Neural cell (in vitro differentiated cells): ENCODE measurements at regions not wholly inside any gene's neighbourhood (a gene's known extent, or its start where the extent isn't known, plus 50 kb on each side); places are given as distances from the start of the nearest gene placed in this dataset.

Source experiments
- H2AFZ ChIP-seq: fragments of 200-600, 300-800 bp; sonication (generic), shearing (Covaris generic); 2 replicates; pipeline ENCODE4 v1.6.0; 2014; ENCODE audit warnings: low read depth, mild to moderate bottlenecking, antibody characterized with exemption, low read length, moderate library complexity
- H3F3A ChIP-seq: fragments of 200-600 bp; shearing (Covaris generic); 2 replicates; pipeline ENCODE4 v1.6.1; 2016; ENCODE audit warnings: mild to moderate bottlenecking, moderate library complexity, mixed read lengths, antibody characterized with exemption, low read length; ENCODE audit not compliant: insufficient read depth, poor library complexity, severe bottlenecking
- H3K27ac ChIP-seq: fragments of 200-600, 300-800 bp; sonication (generic), shearing (Covaris generic); 2 replicates; pipeline ENCODE4 v1.5.1; 2014; ENCODE audit warnings: mild to moderate bottlenecking, low read length, moderate library complexity
- H3K27me3 ChIP-seq: fragments of 300-800, 200-600 bp; sonication (generic), shearing (Covaris generic); 2 replicates; pipeline ENCODE4 v1.6.0; 2014; ENCODE audit warnings: mild to moderate bottlenecking, low read depth, low read length, moderate library complexity; ENCODE audit not compliant: insufficient read depth
- H3K36me3 ChIP-seq: fragments of 300-800, 200-600 bp; sonication (generic), shearing (Covaris generic); 2 replicates; pipeline ENCODE4 v1.5.1; 2014; ENCODE audit warnings: mild to moderate bottlenecking, antibody characterized with exemption, low read length, moderate library complexity; ENCODE audit not compliant: insufficient read depth
- H3K4me2 ChIP-seq: fragments of 300-800, 200-600 bp; sonication (generic), shearing (Covaris generic); 2 replicates; pipeline ENCODE4 v1.6.0; 2014; ENCODE audit warnings: mild to moderate bottlenecking, low read length
- H3K4me3 ChIP-seq: fragments of 300-800, 200-600 bp; sonication (generic), shearing (Covaris generic); 2 replicates; pipeline ENCODE4 v1.5.1; 2014; ENCODE audit warnings: mild to moderate bottlenecking, low read length, moderate library complexity
- H3K79me2 ChIP-seq: fragments of 200-600 bp; shearing (Covaris generic); replicated peaks from 2 replicates; pipeline ENCODE4 v1.6.0; 2014; ENCODE audit warnings: mild to moderate bottlenecking, low read length, moderate library complexity; ENCODE audit not compliant: insufficient read depth
- H3K9ac ChIP-seq: fragments of 300-800, 200-600 bp; sonication (generic), shearing (Covaris generic); 2 replicates; pipeline ENCODE4 v1.6.1; 2016; ENCODE audit warnings: mild to moderate bottlenecking, low read length, mixed read lengths
- H3K9me2 ChIP-seq: fragments of 200-600 bp; shearing (Covaris generic); 2 replicates; pipeline ENCODE4 v1.6.1; 2016; ENCODE audit warnings: mild to moderate bottlenecking, low read length, mixed read lengths; ENCODE audit not compliant: insufficient read depth
- H3K9me3 ChIP-seq: fragments of 200-600, 300-800 bp; sonication (generic), shearing (Covaris generic); 2 replicates; pipeline ENCODE4 v1.6.1; 2016; ENCODE audit warnings: mild to moderate bottlenecking, mixed run types, low read length, moderate library complexity, mixed read lengths
- H4K20me1 ChIP-seq: fragments of 200-600 bp; shearing (Covaris generic); 2 replicates; pipeline ENCODE4 v1.6.1; 2016; ENCODE audit warnings: mild to moderate bottlenecking, mixed run types; ENCODE audit not compliant: insufficient read depth
- CTCF ChIP-seq: fragments of 450-650 bp; IDR thresholded peaks from 2 replicates; pipeline ENCODE4 v1.5.1; 2014; ENCODE audit warnings: antibody characterized with exemption, mild to moderate bottlenecking, moderate library complexity; ENCODE audit not compliant: poor library complexity, severe bottlenecking
- EP300 ChIP-seq: fragments of 450-650 bp; conservative IDR thresholded peaks from 2 replicates; pipeline ENCODE4 v1.6.1; 2014; ENCODE audit warnings: antibody characterized with exemption, mild to moderate bottlenecking, moderate library complexity; ENCODE audit not compliant: poor library complexity, severe bottlenecking
- EZH2 ChIP-seq: fragments of 200-600, 300-800 bp; shearing (Covaris generic), sonication (generic); IDR thresholded peaks from 2 replicates; pipeline ENCODE4 v1.6.1; 2014; ENCODE audit warnings: antibody characterized with exemption, low read length, borderline replicate concordance, mild to moderate bottlenecking; ENCODE audit not compliant: insufficient read depth, poor library complexity, severe bottlenecking
- MXI1 ChIP-seq: fragments of 450-650 bp; conservative IDR thresholded peaks from 2 replicates; pipeline ENCODE4 v1.6.1; 2014; ENCODE audit warnings: antibody characterized with exemption, mild to moderate bottlenecking; ENCODE audit not compliant: poor library complexity, severe bottlenecking
- POLR2AphosphoS5 ChIP-seq: IDR thresholded peaks from 2 replicates; pipeline ENCODE4 v1.6.1; 2012
- RAD21 ChIP-seq: fragments of 450-650 bp; conservative IDR thresholded peaks from 2 replicates; pipeline ENCODE4 v1.6.1; 2014; ENCODE audit warnings: antibody characterized with exemption, mild to moderate bottlenecking, moderate library complexity
- SMC3 ChIP-seq: fragments of 450-650 bp; conservative IDR thresholded peaks from 2 replicates; pipeline ENCODE4 v1.6.1; 2014; ENCODE audit warnings: antibody characterized with exemption, mild to moderate bottlenecking, moderate library complexity; ENCODE audit not compliant: poor library complexity
- TAF1 ChIP-seq: IDR thresholded peaks from 2 replicates; pipeline ENCODE4 v1.6.1; 2012; ENCODE audit warnings: low read depth
- TF ChIP-seq, protein P1 (sequence below): IDR thresholded peaks from 2 replicates; pipeline ENCODE4 v1.6.1; 2012; ENCODE audit warnings: borderline replicate concordance

GRCh38 chr2:48175656-48176055 lies 138.8 kb upstream of the FOXN2 start:
- Histone ChIP-seq H2AFZ (no peak overlapping the region), H3K9me2 (no peaks in the 10 kb centered on the region), H3F3A (no peaks in the 10 kb centered on the region), H3K36me3 (no peaks in the 10 kb centered on the region), H3K4me3 (no peak overlapping the region), H3K27ac (no peak overlapping the region), H3K4me2 (no peak overlapping the region), H3K27me3 (no peaks in the 10 kb centered on the region), H3K9me3 (no peaks in the 10 kb centered on the region), H3K9ac (no peak overlapping the region), H4K20me1 (no peaks in the 10 kb centered on the region), H3K79me2 (no peaks in the 10 kb centered on the region)
- TF ChIP-seq, protein P1, sequence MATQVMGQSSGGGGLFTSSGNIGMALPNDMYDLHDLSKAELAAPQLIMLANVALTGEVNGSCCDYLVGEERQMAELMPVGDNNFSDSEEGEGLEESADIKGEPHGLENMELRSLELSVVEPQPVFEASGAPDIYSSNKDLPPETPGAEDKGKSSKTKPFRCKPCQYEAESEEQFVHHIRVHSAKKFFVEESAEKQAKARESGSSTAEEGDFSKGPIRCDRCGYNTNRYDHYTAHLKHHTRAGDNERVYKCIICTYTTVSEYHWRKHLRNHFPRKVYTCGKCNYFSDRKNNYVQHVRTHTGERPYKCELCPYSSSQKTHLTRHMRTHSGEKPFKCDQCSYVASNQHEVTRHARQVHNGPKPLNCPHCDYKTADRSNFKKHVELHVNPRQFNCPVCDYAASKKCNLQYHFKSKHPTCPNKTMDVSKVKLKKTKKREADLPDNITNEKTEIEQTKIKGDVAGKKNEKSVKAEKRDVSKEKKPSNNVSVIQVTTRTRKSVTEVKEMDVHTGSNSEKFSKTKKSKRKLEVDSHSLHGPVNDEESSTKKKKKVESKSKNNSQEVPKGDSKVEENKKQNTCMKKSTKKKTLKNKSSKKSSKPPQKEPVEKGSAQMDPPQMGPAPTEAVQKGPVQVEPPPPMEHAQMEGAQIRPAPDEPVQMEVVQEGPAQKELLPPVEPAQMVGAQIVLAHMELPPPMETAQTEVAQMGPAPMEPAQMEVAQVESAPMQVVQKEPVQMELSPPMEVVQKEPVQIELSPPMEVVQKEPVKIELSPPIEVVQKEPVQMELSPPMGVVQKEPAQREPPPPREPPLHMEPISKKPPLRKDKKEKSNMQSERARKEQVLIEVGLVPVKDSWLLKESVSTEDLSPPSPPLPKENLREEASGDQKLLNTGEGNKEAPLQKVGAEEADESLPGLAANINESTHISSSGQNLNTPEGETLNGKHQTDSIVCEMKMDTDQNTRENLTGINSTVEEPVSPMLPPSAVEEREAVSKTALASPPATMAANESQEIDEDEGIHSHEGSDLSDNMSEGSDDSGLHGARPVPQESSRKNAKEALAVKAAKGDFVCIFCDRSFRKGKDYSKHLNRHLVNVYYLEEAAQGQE, result no peak
- TF ChIP-seq CTCF (no peak), MXI1 (no peak), RAD21 (no peak), SMC3 (no peak), TAF1 (no peak), EZH2 (no peak), EP300 (no peak), POLR2AphosphoS5 (no peak)

- Histone ChIP-seq H3K4me2 (no peak overlapping the region), H3F3A (no peaks in the 10 kb centered on the region), H3K36me3 (no peaks in the 10 kb centered on the region), H2AFZ (no peak overlapping the region), H3K9me3 (no peaks in the 10 kb centered on the region), H3K79me2 (no peaks in the 10 kb centered on the region), H3K9ac (no peak overlapping the region), H3K4me3 (no peak overlapping the region), H3K27me3 (no peaks in the 10 kb centered on the region), H3K9me2 (no peaks in the 10 kb centered on the region), H3K27ac (no peak overlapping the region), H4K20me1 (no peaks in the 10 kb centered on the region)
- TF ChIP-seq SMC3 (no peak), EP300 (no peak), EZH2 (no peak), CTCF (no peak), RAD21 (no peak), TAF1 (no peak), POLR2AphosphoS5 (no peak), MXI1 (no peak)
- TF ChIP-seq, protein P1, result no peak
These were observed 137.6 kb upstream of the FOXN2 start for GRCh38 chr2:48176876-48177275.
